HepG2 (cell line): ENCODE measurements at regions not wholly inside any gene's neighbourhood (a gene's known extent, or its start where the extent isn't known, plus 50 kb on each side); places are given as distances from the start of the nearest gene placed in this dataset.

Experiments used
- ATAC-seq: fragments of 200-7000 bp; cut with Tn5 transposase; 3 replicates; pipeline ENCODE4 v1.9.1; 2020; ENCODE audit warnings: mild to moderate bottlenecking, moderate library complexity
- BruUV-seq: library from RNA; stranded (reverse); fragments of 400-500 nt; replicated peaks from 2 replicates; lab custom pipeline; 2021; lab: Mats Ljungman, UMichigan
- CTCF ChIA-PET: fragments of 300-600 bp; formaldehyde crosslinking; extraction: SDS; loops from one replicate; lab custom pipeline; 2021; ENCODE audit warnings: low total read pairs, inconsistent platforms, low intra/inter-chr PET ratio; lab: Yijun Ruan, JAX
- POLR2A ChIA-PET: fragments of 350-600 bp; sonication (Branson Sonifier 250); formaldehyde crosslinking; loops from one replicate; lab custom pipeline; 2020; ENCODE audit warnings: antibody characterized with exemption, inconsistent platforms; lab: Yijun Ruan, JAX
- DNase-seq: peaks from one replicate; pipeline ENCODE4 v3.0.0-alpha.2; 2015; ENCODE audit warnings: low spot score
- FAIRE-seq: peaks from 3 replicates; lab custom pipeline; 2011; peaks lifted over from hg19 to GRCh38; lab: Jason Lieb, UNC
- H2AFZ ChIP-seq: one replicate; pipeline ENCODE4 v1.6.1; 2011; ENCODE audit warnings: low read length, inconsistent platforms
- H3K27ac ChIP-seq: fragments of 300-600 bp; 3 replicates; pipeline ENCODE4 v1.8.0; 2011; ENCODE audit warnings: mixed run types, mild to moderate bottlenecking, mixed read lengths, low read length, inconsistent platforms; ENCODE audit not compliant: insufficient read depth; ENCODE audit errors: extremely low read length
- H3K27me3 ChIP-seq, 2 experiments: fragments of 200-600 bp in 1 of 2; 2 replicates in 1 of 2; 3 replicates in 1 of 2; pipeline versions ENCODE4 v1.6.0 to v1.8.0; 2011; ENCODE audit warnings: low read length in 2 of 2, mild to moderate bottlenecking in 2 of 2, moderate library complexity in 2 of 2, inconsistent platforms in 1 of 2; ENCODE audit not compliant: insufficient read depth in 2 of 2, control insufficient read depth in 1 of 2
- H3K36me3 ChIP-seq, 2 experiments: fragments of 200-600 bp in 1 of 2; replicated peaks in 1 of 2; 2 replicates in 1 of 2; 3 replicates in 1 of 2; pipeline versions ENCODE4 v1.5.1 to v1.8.0; 2011; ENCODE audit warnings: low read length in 2 of 2, inconsistent platforms in 1 of 2; ENCODE audit not compliant: insufficient read depth in 2 of 2, control insufficient read depth in 1 of 2
- H3K4me1 ChIP-seq: 2 replicates; pipeline ENCODE4 v1.5.1; 2012; ENCODE audit warnings: low read length, inconsistent platforms; ENCODE audit not compliant: insufficient read depth
- H3K4me2 ChIP-seq: 2 replicates; pipeline ENCODE4 v1.6.0; 2011; ENCODE audit warnings: low read depth, low read length, inconsistent platforms
- H3K4me3 ChIP-seq, 3 experiments: fragments of 200-600 bp in 1 of 3; sonication (generic), shearing (Covaris generic) in 1 of 3; replicated peaks in 1 of 3; 2 replicates each; pipeline ENCODE4 v1.5.1; 2011 to 2016; ENCODE audit warnings: low read length in 3 of 3, inconsistent platforms in 2 of 3, low read depth in 2 of 3, mild to moderate bottlenecking in 2 of 3, control low read depth in 1 of 3, mixed read lengths in 1 of 3; ENCODE audit not compliant: insufficient read depth in 1 of 3
- H3K79me2 ChIP-seq: one replicate; pipeline ENCODE4 v1.6.1; 2011; ENCODE audit warnings: low read length, inconsistent platforms; ENCODE audit not compliant: insufficient read depth
- H3K9ac ChIP-seq: 2 replicates; pipeline ENCODE4 v1.6.0; 2011; ENCODE audit warnings: mild to moderate bottlenecking, low read depth, low read length, inconsistent platforms; ENCODE audit not compliant: insufficient read depth
- H3K9me3 ChIP-seq: 2 replicates; pipeline ENCODE4 v1.5.1; 2012; ENCODE audit warnings: mild to moderate bottlenecking, low read length
- H4K20me1 ChIP-seq: 2 replicates; pipeline ENCODE4 v1.6.0; 2011; ENCODE audit warnings: inconsistent platforms, mild to moderate bottlenecking, low read length, moderate library complexity; ENCODE audit not compliant: insufficient read depth
- FOXA1 ChIP-seq, 2 experiments: fragments of 450-650 bp in 1 of 2; sonication (generic) in 1 of 2; formaldehyde crosslinking in 1 of 2; IDR thresholded peaks; 2 replicates each; pipeline versions ENCODE4 v1.4.0 to v1.6.1; 2016 to 2020; ENCODE audit warnings: missing genetic modification reagents in 1 of 2
- FOXP1 ChIP-seq, 2 experiments: fragments of 450-650 bp in 1 of 2; IDR thresholded peaks; 2 replicates each; pipeline ENCODE4 v1.6.1; 2017 to 2018; ENCODE audit warnings: antibody characterized with exemption in 1 of 2
- NCOA1 ChIP-seq: sonication (generic); formaldehyde crosslinking; IDR thresholded peaks from 2 replicates; pipeline ENCODE4 v1.9.0; 2021; ENCODE audit warnings: missing genetic modification reagents
- PHF21A ChIP-seq: sonication (generic); formaldehyde crosslinking; IDR thresholded peaks from 2 replicates; pipeline ENCODE4 v1.5.0; 2020; ENCODE audit warnings: mild to moderate bottlenecking, missing genetic modification reagents
- RFX5 ChIP-seq: IDR thresholded peaks from 2 replicates; pipeline ENCODE4 v1.6.1; 2011; ENCODE audit warnings: low read depth, low read length, improper control_type of control experiment
- RORA ChIP-seq: sonication (generic); formaldehyde crosslinking; IDR thresholded peaks from 2 replicates; pipeline ENCODE4 v1.5.0; 2020; ENCODE audit warnings: mild to moderate bottlenecking, missing genetic modification reagents, moderate library complexity
- ZNF232 ChIP-seq: sonication (generic); formaldehyde crosslinking; IDR thresholded peaks from 2 replicates; pipeline ENCODE4 v1.4.0; 2020; ENCODE audit warnings: missing genetic modification reagents, borderline replicate concordance
- ZNF619 ChIP-seq: sonication (generic); formaldehyde crosslinking; IDR thresholded peaks from 2 replicates; pipeline ENCODE4 v1.4.0; 2020; ENCODE audit warnings: mild to moderate bottlenecking, missing genetic modification reagents
- WGBS: methylation state at CpG from one replicate; pipeline ENCODE4 v1.1.6; 2017; ENCODE audit warnings: low lambda C conversion rate; 5-methylcytosine and 5-hydroxymethylcytosine counted together
- in situ Hi-C: cut with HindIII; loops from 2 replicates; pipeline ENCODE4 v1.10.0; 2017; ENCODE audit warnings: low pct_unique_long_range_greater_than_20kb; ENCODE audit not compliant: extremely low pct_ligation_motif_present
- intact Hi-C: fragments of 100-400 bp; cut with micrococcal nuclease; formaldehyde crosslinking; loops from one replicate; pipeline ENCODE4 v1.10.0; 2022; ENCODE audit not compliant: unreplicated experiment
- TF ChIP-seq, protein P1 (sequence below): sonication (generic); formaldehyde crosslinking; IDR thresholded peaks from 2 replicates; pipeline ENCODE4 v1.4.0; 2020; ENCODE audit warnings: mild to moderate bottlenecking, missing genetic modification reagents
- TF ChIP-seq, protein P2 (sequence below): IDR thresholded peaks from 2 replicates; pipeline ENCODE4 v1.6.1; 2016; ENCODE audit warnings: mild to moderate bottlenecking, missing biosample characterization, missing genetic modification reagents

DNA sequence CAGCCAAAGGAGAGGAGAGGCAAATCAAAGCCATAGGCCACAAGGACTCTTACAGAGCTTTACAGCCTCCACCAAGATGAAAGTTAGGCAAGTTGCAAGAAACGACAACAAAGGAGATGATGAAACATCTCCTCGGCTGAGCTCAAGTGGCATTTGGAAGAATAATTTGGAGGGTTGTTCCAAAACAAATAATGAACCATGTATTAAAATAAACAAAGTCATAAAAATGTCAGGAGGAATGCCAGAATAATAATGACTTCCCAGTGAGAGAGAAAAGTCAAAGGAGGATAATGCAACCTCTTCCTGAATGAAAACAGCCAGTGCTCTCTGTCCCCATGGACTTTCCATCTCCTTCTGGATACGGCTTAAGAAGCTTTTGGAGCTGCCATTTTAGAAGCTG lies 371.4 kb upstream of the ID4 start:
- no peaks in the 10 kb centered on the region for H3K27me3 ChIP-seq
- 15% methylated on average over 3 of the region's 3 CpGs for WGBS
- no peaks in the 10 kb centered on the region for H3K79me2 ChIP-seq
- H4K20me1 ChIP-seq, result no peaks in the 10 kb centered on the region
- no peak overlapping the region for H2AFZ ChIP-seq
- no peaks in the 10 kb centered on the region for H3K9me3 ChIP-seq
- H3K9ac ChIP-seq, result no peak overlapping the region
- in situ Hi-C loops (no loop called here), intact Hi-C loops (no loop called here)
- TF ChIP-seq ZNF232 (CRISPR knock-in tag) (no peak), RORA (CRISPR knock-in tag) (no peak), ZNF619 (no peak)
- TF ChIP-seq, protein P1, sequence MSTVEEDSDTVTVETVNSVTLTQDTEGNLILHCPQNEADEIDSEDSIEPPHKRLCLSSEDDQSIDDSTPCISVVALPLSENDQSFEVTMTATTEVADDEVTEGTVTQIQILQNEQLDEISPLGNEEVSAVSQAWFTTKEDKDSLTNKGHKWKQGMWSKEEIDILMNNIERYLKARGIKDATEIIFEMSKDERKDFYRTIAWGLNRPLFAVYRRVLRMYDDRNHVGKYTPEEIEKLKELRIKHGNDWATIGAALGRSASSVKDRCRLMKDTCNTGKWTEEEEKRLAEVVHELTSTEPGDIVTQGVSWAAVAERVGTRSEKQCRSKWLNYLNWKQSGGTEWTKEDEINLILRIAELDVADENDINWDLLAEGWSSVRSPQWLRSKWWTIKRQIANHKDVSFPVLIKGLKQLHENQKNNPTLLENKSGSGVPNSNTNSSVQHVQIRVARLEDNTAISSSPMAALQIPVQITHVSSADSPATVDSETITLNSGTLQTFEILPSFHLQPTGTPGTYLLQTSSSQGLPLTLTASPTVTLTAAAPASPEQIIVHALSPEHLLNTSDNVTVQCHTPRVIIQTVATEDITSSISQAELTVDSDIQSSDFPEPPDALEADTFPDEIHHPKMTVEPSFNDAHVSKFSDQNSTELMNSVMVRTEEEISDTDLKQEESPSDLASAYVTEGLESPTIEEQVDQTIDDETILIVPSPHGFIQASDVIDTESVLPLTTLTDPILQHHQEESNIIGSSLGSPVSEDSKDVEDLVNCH (CRISPR knock-in tag), result no peak
- TF ChIP-seq, protein P2, sequence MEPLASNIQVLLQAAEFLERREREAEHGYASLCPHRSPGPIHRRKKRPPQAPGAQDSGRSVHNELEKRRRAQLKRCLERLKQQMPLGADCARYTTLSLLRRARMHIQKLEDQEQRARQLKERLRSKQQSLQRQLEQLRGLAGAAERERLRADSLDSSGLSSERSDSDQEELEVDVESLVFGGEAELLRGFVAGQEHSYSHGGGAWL (CRISPR knock-in tag), result no peak
- ATAC-seq (no peak), DNase-seq (no peak), FAIRE-seq (no peak)
- no peak overlapping the region for H3K4me3 ChIP-seq
- no peaks in the 10 kb centered on the region for H3K36me3 ChIP-seq
- no TSS peak for BruUV-seq
- H3K4me1 ChIP-seq, result no peaks in the 10 kb centered on the region
- ChIA-PET CTCF (no interaction called here), POLR2A (no interaction called here)
- no peak overlapping the region for H3K4me2 ChIP-seq
- no peak overlapping the region for H3K27ac ChIP-seq

DNA sequence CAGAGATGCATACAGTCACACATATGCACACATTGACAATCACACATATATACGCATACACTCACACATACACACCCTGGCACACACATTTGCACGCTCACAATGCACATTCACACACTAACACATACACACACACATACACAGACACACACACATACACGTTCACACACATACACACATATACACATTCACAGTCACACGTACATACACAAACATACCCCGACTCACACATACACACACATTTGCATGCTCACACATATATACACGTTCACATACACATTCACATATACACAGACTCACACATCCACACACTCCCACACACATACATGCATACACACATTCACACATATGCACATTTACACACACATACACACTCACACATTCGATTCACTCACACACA lies 366.8 kb upstream of the ID4 start:
- BruUV-seq, result no TSS peak
- H3K27ac ChIP-seq, result no peak overlapping the region
- FAIRE-seq, result no peak
- TF ChIP-seq FOXA1 (IDR thresholded peaks at IDR 0.05) (peak; percentile 7; the same call in 1 of the 2 replicates), FOXA1 (CRISPR knock-in tag; IDR thresholded peaks at IDR 0.05) (no peak), NCOA1 (no peak), PHF21A (CRISPR knock-in tag) (no peak), RFX5 (no peak), FOXP1 (IDR thresholded peaks at IDR 0.05) (peak; percentile 8), FOXP1 (CRISPR knock-in tag; IDR thresholded peaks at IDR 0.05) (no peak)

More for the DNA sequence above, 366.8 kb upstream of the ID4 start:
- Histone ChIP-seq H3K79me2 (no peaks in the 10 kb centered on the region), H3K4me1 (no peaks in the 10 kb centered on the region), H3K4me3 (no peak overlapping the region), H3K27me3 (no peaks in the 10 kb centered on the region), H4K20me1 (no peaks in the 10 kb centered on the region), H3K36me3 (no peaks in the 10 kb centered on the region), H3K9ac (no peak overlapping the region), H3K9me3 (peaks cover 15% of the 10 kb centered on the region; the same call in 1 of the 2 replicates), H3K4me2 (no peak overlapping the region), H2AFZ (no peak overlapping the region)
- ChIA-PET CTCF (no interaction called here), POLR2A (no interaction called here)
- no peak for ATAC-seq
- intact Hi-C loops (no loop called here), in situ Hi-C loops (no loop called here)
- 24% methylated on average over 7 of the region's 7 CpGs for WGBS
- no peak for DNase-seq
